Activated CD4-positive, alpha-beta T cell treated with anti-CD3 and anti-CD28 coated beads, Interleukin-2, Interleukin-6, amounts not matched to agents 100 ng/mL and 50 ng/mL, durations not matched to agents 16 hours and 8 hours (primary cell): ENCODE measurements at regions not wholly inside any gene's neighbourhood (a gene's known extent, or its start where the extent isn't known, plus 50 kb on each side); places are given as distances from the start of the nearest gene placed in this dataset.
"Not testable (repeated sequence)": the region's sequence is repeated elsewhere in the genome, so short reads cannot be mapped to it uniquely, and the experiment has no call there.

Experiments used
- DNase-seq: peaks from one replicate; pipeline ENCODE4 v3.0.0-alpha.2; 2020

DNA sequence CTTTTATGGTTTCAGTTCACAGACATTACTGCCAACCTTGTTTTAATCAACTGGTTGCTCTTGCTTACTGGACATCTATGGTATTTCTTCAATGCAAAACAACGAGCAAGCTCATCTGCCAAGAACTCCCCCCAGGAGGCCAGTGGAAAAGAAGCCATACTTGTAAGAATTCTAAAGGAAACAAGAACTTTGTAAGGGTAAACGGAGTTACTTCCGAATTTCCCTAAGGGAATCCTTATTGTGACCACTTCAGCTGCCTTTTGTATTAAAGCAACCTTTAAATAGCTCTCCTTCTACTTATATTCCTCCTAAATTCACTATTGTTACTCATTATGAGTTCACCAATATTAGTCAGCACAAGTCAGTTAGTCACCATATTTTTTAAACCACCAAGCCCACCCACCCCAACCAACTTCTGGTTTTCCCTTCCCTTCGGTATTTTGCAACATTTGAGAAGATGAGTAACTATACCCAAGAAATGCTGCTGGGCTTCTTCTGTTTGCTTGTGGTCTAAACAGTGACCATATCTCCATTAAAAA, 602.8 kb upstream of the DIPK2B start:
- DNase-seq, result peak; percentile 83

DNA sequence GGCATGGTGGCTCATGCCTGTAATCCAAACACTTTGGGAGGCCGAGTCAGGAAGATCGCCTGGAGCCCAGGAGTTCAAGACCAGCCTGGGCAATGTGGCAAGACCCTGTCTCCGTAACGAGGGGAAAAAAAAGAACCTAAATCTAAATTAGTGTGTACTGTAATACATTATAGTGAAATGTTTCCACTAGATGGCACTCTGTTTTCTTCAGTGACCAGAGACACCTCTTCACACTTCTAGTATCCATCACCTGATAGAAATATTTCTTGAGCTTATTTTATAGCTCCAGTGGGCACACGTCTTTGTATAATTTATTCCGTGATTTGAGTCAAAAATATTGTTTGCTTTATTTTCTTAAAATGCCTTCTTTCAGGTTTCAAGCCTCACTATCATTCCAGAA, 600.9 kb upstream of the DIPK2B start:
- DNase-seq, result peak; percentile 56

DNA sequence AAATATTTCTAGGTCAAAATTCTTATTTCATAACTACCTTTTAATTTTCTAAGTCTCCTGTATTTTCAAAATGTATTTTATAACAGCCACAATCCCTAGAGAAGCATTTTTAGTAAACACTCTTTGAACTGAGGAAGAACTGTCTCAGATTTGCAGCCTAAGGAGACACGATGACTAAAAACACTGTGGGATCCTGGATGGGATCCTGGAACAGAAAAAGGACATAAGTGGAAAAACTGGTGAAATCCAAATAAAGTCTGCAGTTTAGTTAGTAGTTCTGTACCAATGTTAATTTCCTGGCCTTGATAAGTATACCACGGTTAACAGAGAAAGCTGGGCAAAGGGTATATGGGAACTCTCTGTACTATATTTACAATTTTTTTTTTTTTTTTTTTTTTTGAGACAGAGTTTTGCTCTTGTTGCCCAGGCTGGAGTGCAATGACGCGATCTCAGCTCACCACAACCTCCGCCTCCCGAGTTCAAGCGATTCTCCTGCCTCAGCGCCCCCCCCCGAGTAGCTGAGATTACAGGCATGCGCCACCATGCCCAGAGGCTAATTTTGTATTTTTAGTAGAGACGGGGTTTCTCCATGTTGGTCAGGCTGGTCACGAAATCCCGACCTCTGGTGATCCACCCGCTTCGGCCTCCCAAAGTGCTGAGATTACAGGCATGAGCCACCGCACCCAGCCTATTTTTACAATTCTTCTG, 600.2 kb upstream of the DIPK2B start:
- DNase-seq, result not testable (repeated sequence)

DNA sequence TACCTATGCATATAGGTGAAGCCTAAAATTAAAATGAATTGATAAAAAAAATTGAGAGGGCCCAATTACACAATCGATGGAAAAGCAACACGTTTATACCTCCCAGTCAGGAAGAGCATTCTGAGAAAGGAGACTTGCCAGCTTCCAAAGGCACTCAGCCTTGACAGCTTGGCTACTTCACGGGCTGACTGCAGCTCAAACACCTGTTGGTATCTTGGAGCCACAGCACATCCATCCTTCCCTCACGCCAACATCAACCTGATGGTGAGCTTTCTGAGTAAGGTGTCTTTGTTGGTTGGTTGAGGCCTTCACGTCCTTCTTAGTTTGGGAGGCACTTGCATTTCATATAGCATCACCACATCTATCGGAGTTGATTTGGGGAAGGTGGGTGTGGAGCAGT, 598.9 kb upstream of the DIPK2B start:
- DNase-seq, result no peak

DNA sequence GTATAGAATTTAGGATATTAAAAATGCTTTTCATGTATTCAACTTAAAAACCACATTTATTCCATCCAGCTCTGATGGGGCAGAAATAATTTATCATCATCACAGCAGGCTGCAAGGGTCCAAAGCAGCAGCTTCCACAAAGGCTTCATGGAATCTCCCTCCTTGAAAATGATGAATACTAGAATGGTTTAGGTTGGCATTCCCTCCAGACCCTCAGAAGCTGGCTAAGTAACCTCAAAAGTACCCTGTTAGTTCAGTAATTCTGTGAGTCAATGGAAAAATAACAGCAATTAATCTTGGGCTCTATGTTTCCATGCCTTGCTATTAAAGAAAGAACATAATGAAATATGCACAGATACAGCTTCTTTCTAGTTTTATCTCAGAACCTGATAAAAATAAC, 594.9 kb upstream of the DIPK2B start:
- DNase-seq, result no peak

DNA sequence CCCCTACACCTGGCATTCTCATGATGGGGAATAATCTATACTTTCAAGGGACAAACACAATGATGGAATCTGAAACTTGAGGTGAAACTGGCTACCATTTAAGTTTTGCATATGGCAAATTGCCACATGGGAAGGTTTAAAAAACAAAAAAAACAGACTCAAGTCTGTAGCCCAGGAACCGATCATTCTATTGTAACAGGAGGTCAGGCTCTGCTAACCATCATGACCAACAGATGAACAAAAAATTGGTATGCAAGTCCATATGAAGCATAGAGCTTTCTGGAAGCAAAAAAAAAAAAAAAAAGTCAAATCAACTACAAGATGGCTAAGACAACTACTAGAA, 594.3 kb upstream of the DIPK2B start:
- no peak for DNase-seq

DNA sequence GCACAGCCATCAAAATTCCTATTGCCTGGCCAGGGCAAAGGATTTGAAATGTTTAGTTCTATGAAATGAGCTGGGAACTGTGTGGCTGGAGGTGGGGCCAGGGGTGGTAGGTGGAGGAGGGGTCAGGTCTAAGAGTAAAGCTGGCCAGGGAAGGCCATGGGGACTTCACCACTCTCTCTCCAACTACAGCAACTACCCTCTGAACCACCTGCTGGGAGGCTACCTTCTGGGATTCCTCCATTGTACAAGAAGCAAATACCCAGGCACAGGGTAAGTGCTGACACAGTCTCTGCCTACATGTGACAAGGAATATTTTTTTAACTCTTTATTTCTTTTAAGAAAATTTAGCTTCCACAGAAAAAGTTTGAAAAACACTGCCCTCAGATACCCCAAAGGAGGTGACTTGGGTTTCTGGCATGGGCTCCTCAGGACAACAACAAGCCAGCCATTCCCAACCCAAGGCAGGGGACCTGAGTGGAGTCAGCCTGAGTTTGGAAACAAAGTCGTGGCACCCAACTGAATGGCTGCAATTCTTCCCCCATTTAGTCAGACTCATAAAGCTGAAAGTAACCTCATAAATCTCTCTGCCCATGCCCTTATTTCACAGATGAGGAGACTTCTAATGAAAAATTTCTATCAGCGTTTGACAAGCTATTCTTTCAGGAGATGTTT, 593.8 kb upstream of the DIPK2B start:
- no peak for DNase-seq

DNA sequence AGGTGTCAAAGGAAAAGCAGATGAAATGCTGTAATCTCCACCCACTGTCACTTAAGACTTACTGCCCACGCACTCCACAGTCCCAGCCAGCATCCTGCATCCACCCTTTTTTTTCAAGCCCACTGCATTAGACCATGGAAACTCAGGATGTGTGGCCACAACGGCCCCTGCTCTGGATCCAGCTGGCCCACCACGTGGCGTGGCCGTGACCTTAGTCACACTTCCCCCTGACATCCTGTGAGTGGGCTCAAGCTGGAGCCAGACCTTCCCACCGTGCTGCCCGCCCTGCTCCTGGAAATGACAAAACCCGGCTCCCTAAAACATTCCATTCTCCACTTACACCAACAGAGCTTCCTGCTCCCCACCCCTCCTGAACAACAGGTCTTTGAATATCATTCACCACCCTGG, 588.3 kb upstream of the DIPK2B start:
- no peak for DNase-seq

DNA sequence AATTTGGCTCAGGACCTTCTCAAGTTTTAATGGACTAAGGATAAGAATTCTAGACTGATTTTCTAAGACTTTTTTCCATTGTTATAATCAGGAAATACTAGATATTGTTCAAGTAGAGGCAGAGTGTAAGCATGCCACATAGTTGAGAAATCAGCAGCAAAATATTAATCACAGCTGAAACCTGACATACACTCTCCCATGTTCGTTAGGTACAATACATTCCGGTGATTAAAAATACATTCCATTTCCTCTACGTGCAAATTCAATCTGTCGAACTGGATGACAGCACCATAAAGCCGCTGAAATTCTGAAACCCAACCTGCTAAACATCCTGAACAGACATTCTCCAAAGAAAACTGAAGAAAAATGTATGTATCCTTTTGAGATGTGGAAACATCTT, 587.6 kb upstream of the DIPK2B start:
- DNase-seq, result no peak

DNA sequence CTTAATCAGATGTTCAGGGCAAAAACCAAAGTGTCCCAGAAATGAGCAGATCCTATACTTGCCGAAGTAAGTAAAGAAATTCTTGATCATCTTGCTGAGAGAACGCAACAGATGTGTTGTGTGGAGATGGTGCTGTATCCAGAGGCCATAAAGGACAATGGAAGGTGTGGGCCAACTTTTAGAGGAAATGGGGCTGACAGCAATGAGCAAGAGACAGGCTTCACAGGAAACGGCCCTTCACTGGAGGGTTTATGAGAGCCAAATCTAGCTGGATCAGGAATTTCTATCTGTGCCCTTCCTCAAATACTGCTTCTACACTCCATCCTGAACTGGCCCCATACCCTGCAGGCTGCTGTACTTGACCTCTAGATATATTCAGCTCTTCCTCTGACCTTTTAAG, 583.9 kb upstream of the DIPK2B start:
- no peak for DNase-seq

DNA sequence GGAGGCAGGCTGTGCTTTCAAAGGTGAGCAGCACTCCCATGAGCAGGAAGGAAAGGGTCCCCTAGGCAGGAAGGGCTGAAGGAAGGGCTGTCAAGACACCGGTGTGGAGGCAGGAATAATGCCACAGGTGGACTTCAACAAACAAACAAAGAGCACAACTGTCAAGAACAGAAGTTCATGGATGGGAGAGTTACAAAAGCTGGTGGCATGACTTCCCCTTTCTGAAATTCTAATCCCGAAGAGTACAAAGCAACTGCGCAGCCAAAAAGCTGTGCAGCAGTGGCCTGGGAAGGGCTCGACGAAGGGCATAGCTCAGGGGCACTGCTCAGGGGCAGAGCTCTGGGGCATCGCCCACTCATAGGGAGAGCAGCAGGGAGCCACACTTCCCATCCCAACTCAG, 582.3 kb upstream of the DIPK2B start:
- no peak for DNase-seq

DNA sequence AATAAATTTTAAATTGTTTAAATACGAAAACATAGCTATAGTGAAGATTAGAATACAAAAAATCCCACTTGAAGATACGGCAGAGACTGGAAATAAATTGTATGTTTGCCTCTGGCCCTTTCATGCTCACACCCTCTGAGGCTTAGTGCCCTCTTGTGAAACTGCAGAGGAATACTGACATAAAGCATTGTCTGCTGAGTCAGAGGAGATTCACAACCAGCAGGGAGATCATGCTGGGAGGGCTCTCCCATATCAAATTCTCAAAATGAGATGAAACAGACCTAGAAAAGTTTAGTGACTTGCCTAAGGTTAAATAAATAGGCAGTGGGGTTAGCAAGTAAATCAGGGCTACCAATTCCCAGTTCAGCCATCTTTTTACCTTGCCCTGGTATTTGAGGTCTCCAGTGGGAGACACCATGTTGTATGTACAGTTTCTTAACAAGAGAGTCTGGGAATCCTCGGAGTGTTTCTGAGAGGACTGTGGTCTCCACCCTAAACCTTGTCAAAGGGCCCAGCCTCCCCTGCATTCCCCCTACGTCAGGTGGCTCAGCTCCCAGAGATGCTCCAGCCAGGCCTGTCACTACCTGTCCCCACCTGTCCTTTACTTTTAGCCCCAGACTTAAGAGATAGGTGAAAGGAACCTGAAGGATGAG, 581.4 kb upstream of the DIPK2B start:
- no peak for DNase-seq

DNA sequence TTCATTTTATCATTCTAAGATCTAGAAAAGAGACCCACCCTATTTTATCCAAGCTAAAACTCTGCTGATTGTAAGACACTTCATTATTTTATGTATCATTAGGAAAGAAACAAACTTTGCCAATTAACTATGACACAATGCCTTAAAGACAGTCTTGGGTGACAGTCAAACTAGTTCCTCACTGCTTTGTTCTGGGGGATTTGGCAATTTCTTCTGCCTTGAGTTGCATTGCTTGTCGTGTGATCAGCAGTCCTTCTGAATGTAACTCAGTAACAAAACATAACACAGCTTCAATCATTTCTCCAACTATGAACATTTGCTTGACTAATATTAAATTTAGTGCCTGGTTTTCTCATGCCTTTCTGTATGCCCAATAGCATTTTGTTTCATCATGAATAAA, 577.9 kb upstream of the DIPK2B start:
- DNase-seq, result no peak

DNA sequence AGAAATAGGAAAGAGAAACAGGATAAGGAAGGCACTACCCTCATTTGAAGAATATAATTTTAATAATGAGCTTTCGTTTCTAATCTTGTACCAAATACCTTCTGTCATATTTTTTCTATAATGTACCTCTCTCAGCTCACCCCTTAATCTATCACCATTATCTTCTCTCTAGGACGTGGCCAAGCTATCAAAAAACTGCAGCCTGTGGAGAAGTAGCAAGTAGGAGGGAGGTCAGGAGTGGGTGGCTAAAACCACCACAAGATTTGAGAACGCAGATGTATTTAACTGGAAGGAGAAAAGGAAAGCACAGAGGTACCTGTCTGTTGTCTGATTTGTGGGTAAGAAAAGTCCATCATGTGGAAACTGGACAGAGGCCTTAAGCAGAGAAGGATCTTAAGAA, 576.7 kb upstream of the DIPK2B start:
- no peak for DNase-seq

DNA sequence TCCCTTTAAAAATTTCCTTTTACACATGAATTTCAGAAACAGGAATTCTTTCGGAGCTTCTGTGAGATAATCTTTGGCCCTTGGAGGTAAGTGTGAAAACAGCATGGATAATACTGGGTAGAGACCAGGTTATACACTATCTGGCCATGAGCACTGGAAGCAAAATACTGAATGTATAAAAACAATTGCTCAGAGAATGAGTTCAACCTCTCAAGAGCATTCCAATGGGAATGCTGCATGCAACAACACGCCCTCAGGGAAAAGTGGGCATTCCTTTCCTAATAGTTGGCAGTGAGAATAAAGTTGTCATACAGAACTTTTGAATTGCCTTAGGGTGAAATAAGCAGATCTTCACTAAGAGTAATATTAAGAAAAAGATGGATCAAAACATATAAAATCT, 574.8 kb upstream of the DIPK2B start:
- DNase-seq, result no peak

DNA sequence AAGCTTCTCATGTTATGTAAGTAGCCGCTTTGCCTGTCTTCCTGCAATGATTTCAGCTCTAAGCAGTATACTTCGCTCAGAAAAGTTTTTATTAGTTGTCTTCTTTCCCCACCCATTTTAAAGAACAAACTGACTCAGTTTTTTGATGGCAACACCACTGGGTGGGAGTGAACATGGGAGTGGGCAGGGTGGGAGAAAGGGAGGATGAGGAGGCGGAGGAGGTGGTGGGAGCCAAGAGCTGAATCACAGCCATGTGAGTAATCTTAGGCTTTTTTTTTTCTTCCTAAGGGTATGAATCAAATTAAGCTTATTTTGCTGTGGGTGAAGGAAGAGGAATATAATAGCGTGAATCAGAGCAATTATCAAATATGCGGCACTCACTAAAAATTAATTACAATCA, 574.3 kb upstream of the DIPK2B start:
- DNase-seq, result no peak

DNA sequence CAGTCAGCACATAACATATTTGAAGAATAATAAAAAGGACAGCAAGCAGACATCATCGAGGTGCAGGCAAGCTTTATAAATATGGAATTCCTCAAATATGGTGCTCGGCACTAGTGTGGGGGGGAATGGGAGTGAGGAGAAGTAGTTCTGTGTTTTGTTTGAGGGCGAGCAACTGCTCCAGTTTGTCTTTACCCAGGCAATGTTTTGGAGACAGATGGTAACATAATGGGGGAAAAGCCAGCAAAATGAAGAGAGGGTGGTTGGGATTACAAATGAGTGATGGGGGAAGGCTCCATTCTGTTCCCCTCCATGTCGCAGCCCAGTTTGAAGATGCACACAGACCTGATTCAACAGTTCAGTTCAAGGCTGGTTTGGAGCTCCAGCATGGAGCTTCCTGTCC, 572.9 kb upstream of the DIPK2B start:
- no peak for DNase-seq

DNA sequence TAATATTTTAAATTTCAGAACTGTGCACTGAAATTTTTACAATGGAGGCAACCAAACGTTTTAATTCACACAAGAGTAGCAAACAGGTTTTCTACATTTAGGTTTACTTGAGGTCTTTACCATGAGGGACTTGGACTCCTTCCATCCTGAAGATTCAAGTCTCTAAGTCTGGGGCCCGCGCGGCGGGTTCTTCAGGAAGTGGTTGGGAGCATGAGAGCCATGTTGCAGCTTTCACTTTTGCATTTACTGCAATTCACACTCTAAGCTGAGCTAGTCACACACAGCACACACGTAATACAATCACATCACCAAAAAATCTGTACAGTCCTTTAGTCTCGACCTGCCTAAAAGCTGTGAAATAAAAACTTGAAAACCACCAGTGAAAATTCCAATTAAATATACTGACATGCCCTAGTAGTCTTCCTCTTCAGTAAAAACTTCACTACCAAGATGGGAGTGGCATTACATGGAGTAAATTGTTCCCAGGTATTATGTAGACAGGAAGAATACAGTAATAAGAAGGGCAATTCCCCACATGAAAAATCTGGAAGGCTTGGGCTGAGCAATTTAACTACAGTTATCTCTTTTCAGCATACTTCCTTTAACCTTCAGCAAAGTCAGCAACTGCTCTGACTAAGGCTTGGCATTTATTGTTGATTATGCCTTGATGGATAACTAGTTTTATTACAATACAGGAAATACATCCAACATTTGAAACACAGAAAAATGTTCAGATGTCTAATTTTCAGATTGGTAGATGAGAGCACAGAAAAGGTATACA, 571.1 kb upstream of the DIPK2B start:
- DNase-seq, result peak; percentile 81

DNA sequence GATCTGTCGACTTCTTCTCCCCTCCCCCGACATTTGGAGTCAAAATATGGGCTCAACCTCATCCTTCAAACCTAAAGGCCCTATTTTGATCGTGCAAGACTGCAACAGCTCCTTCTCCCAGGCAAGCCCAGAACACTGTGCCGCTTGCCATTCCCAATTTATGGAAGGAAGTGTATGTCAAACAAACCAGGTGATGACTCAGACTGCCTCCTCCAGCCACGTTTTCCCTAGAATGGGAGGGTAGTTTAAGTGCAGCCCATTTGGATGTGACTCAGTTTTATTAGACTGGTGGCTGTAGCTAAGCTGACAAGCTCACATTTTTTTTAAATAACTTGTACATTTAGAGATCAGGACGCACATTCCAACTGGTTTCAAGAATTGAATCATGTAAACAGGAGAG, 570.4 kb upstream of the DIPK2B start:
- no peak for DNase-seq

DNA sequence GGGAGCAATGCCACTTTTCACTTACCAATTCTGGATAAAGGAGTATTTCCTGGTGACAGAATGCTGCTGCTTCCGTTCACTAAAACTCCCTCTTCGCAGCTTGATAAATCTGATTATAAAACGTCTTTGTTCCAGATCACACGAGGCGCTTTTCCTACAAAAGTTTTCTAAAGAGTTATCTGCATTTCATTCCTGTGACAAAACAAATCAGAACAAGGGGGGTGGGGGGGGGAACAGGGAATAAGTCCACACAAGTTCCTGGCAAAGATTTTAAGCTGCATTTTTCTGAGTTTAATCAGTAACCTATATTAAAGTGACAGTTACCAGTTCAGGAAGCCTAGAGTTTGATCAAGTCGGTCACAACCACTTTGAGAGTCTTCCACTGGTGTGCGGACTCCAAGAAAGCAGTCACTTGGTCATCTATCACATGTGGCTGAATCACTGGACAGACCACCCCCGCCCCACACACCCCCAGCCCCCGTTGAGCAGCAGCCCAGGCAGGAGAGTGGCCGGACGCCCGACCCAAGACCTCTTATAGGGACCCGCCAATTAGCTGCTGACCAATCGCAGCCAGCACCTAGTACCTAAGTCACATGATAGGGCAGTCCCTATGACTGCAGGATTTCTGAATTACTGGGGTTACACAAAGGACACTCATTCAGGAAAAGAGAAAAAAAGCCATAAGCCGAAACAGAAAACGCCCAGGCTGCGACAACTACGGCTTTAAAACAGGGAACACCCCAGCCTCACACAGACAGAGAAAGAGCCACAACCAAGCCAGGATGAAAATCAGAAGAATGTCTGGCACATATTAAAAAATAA, 569.3 kb upstream of the DIPK2B start:
- peak; percentile 77 for DNase-seq

DNA sequence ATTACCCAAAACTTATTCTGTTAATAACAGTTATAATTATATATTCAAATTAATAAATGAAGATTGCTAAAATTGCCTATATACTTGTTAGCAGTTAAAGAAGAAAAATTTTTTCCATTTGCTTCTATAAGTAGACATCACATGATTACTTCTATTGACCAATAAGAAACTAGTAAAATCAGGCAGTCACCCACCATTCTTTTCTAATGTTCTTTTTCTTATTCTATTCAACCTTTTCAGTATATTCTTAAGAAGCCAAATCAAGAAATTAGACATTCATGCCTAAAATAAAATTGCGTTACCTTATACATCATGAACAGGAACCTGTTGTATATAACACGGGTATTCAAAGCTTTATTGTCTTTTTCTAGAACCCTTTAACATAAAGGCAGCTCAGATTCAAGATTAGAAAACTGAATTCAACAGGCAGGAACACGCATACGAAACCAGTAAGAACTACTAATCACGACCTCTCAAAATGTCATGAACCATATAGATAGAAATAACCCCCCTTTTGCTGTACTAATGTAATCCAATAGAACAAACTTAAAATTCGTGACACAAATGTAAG, 568.1 kb upstream of the DIPK2B start:
- no peak for DNase-seq

DNA sequence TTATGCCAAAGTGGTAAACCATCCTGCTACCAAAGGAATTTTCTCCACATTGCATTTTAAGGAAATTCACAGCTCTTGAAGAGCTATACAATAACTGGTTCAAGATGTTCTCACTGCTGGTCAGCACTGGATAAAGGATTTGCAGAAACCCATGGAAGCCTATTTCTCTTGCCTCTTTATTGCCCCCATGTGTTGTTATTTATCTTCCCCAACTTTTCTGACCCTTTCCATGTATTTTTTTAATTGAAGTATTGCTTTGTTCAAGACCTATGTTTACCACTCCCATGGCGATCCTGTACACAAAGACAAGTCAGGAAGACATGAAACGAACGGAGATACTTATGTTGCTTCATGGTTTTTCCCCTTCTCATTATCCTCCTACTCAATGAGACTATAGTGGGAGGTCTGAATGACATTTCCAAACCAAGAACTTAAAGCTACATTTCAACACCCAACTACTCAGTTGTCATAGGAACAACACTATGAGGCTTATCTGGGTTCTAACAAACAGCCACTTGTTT, 566.4 kb upstream of the DIPK2B start:
- no peak for DNase-seq
